Fibroblast of lung (primary cell): ENCODE measurements at regions not wholly inside any gene's neighbourhood (a gene's known extent, or its start where the extent isn't known, plus 50 kb on each side); places are given as distances from the start of the nearest gene placed in this dataset.

Experiments
- DNase-seq, 2 donors: peaks; one replicate each; pipeline versions ENCODE4 v3.0.0 to v3.0.0-alpha.2; 2010; ENCODE audit warnings: low read depth in 2 of 2
- H2AFZ ChIP-seq: 2 replicates; pipeline ENCODE4 v1.5.1; 2012; ENCODE audit warnings: low read length, control low read depth, inconsistent platforms
- H3K27ac ChIP-seq: 2 replicates; pipeline ENCODE4 v1.5.1; 2011; ENCODE audit warnings: low read length, control low read depth; ENCODE audit not compliant: insufficient read depth
- H3K27me3 ChIP-seq: 2 replicates; pipeline ENCODE4 v1.5.1; 2011; ENCODE audit warnings: mild to moderate bottlenecking, low read length; ENCODE audit not compliant: control insufficient read depth, insufficient read depth
- H3K36me3 ChIP-seq: 2 replicates; pipeline ENCODE4 v1.5.1; 2011; ENCODE audit warnings: low read length; ENCODE audit not compliant: control insufficient read depth, insufficient read depth
- H3K4me1 ChIP-seq: 2 replicates; pipeline ENCODE4 v1.5.1; 2011; ENCODE audit warnings: low read length; ENCODE audit not compliant: control insufficient read depth, insufficient read depth; ENCODE audit errors: extremely low read depth
- H3K4me2 ChIP-seq: 2 replicates; pipeline ENCODE4 v1.5.1; 2011; ENCODE audit warnings: low read length, control low read depth; ENCODE audit not compliant: insufficient read depth; ENCODE audit errors: extremely low read depth
- H3K4me3 ChIP-seq, 4 experiments: fragments of 200-600 bp in 1 of 4; sonication (generic) in 1 of 4; replicated peaks in 1 of 4; 2 replicates each; pipeline ENCODE4 v1.5.1; 2011 to 2016; ENCODE audit warnings: low read length in 4 of 4, low read depth in 3 of 4, mild to moderate bottlenecking in 3 of 4, control low read depth in 2 of 4, inconsistent platforms in 1 of 4, mixed read lengths in 1 of 4; ENCODE audit not compliant: insufficient read depth in 1 of 4; ENCODE audit errors: control extremely low read depth in 1 of 4
- H3K79me2 ChIP-seq: 2 replicates; pipeline ENCODE4 v1.5.1; 2012; ENCODE audit warnings: mild to moderate bottlenecking, low read length, inconsistent platforms; ENCODE audit not compliant: control insufficient read depth, insufficient read depth
- H3K9ac ChIP-seq: 2 replicates; pipeline ENCODE4 v1.5.1; 2011; ENCODE audit warnings: mild to moderate bottlenecking, low read length, control low read depth; ENCODE audit not compliant: insufficient read depth
- H3K9me3 ChIP-seq: 2 replicates; pipeline ENCODE4 v1.5.1; 2012; ENCODE audit warnings: low read depth, low read length; ENCODE audit not compliant: control insufficient read depth, insufficient read depth
- H4K20me1 ChIP-seq: 2 replicates; pipeline ENCODE4 v1.5.1; 2011; ENCODE audit warnings: low read length; ENCODE audit not compliant: control insufficient read depth, insufficient read depth; ENCODE audit errors: extremely low read depth
- CTCF ChIP-seq, 2 donors: IDR thresholded peaks in 1 of 2; conservative IDR thresholded peaks in 1 of 2; 1 replicate in 1 of 2; 2 replicates in 1 of 2; pipeline ENCODE4 v1.5.1; 2011 to 2012; ENCODE audit warnings: low read length in 2 of 2, control low read depth in 1 of 2, inconsistent platforms in 1 of 2, low read depth in 1 of 2, mild to moderate bottlenecking in 1 of 2
- EZH2 ChIP-seq: IDR thresholded peaks from 2 replicates; pipeline ENCODE4 v1.5.1; 2012; ENCODE audit warnings: low read length, control low read depth, mild to moderate bottlenecking; ENCODE audit errors: missing control alignments

GRCh38 chr4:55014876-55015275, 110.5 kb downstream of the KDR start:
- H3K79me2 ChIP-seq: no peaks in the 10 kb centered on the region
- H3K4me2 ChIP-seq: no peak overlapping the region
- H2AFZ ChIP-seq: no peak overlapping the region
- H3K27me3 ChIP-seq: no peaks in the 10 kb centered on the region
- DNase-seq: no peak
- no peaks in the 10 kb centered on the region for H3K9me3 ChIP-seq
- no peaks in the 10 kb centered on the region for H4K20me1 ChIP-seq
- H3K36me3 ChIP-seq: no peaks in the 10 kb centered on the region
- no peaks in the 10 kb centered on the region for H3K4me1 ChIP-seq
- H3K9ac ChIP-seq: no peak overlapping the region
- no peak overlapping the region for H3K4me3 ChIP-seq
- H3K27ac ChIP-seq: no peak overlapping the region
- TF ChIP-seq EZH2 (no peak), CTCF (conservative IDR thresholded peaks at IDR 0.05 in 1 of 2, IDR thresholded peaks at IDR 0.05 in 1 of 2; ENCODE audit: low read depth in 1 of 2, low read length in 2 of 2) (no peak)

DNA sequence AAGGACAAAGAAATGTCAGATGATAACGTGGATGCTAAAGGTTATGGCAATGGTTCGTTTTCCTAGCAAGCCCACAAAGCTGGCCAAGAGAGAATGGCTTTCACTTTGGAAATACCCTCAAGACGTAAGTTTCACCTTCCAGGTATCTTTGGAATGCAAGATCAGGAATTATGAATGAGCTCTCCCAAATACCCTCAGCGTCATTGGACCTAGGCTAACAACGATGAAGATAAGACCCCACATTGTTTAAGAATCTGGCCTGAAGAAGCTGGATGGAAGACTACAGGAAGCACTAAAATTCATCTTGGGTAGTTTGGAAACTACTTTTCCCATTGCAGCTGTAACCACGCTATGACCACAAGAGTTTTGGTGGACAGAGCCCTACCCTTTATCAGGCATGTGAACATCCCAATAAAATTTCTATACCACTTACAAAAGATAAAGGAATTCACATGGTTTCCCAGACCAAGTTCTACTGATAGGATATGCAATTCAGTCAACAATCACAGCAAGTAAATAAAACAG, 111.9 kb downstream of the KDR start:
- DNase-seq: peak in 1 of 2 donors; percentile 21
- no peak overlapping the region for H3K27ac ChIP-seq
- H2AFZ ChIP-seq: no peak overlapping the region
- H3K4me2 ChIP-seq: no peak overlapping the region
- no peaks in the 10 kb centered on the region for H3K79me2 ChIP-seq
- H3K27me3 ChIP-seq: no peaks in the 10 kb centered on the region
- H3K4me3 ChIP-seq: no peak overlapping the region
- H3K9me3 ChIP-seq: no peaks in the 10 kb centered on the region
- TF ChIP-seq EZH2: no peak
- TF ChIP-seq CTCF (conservative IDR thresholded peaks at IDR 0.05 in 1 of 2, IDR thresholded peaks at IDR 0.05 in 1 of 2; ENCODE audit: low read depth in 1 of 2, low read length in 2 of 2): no peak
- no peaks in the 10 kb centered on the region for H4K20me1 ChIP-seq
- no peaks in the 10 kb centered on the region for H3K4me1 ChIP-seq
- H3K36me3 ChIP-seq: no peaks in the 10 kb centered on the region
- H3K9ac ChIP-seq: no peak overlapping the region

DNA sequence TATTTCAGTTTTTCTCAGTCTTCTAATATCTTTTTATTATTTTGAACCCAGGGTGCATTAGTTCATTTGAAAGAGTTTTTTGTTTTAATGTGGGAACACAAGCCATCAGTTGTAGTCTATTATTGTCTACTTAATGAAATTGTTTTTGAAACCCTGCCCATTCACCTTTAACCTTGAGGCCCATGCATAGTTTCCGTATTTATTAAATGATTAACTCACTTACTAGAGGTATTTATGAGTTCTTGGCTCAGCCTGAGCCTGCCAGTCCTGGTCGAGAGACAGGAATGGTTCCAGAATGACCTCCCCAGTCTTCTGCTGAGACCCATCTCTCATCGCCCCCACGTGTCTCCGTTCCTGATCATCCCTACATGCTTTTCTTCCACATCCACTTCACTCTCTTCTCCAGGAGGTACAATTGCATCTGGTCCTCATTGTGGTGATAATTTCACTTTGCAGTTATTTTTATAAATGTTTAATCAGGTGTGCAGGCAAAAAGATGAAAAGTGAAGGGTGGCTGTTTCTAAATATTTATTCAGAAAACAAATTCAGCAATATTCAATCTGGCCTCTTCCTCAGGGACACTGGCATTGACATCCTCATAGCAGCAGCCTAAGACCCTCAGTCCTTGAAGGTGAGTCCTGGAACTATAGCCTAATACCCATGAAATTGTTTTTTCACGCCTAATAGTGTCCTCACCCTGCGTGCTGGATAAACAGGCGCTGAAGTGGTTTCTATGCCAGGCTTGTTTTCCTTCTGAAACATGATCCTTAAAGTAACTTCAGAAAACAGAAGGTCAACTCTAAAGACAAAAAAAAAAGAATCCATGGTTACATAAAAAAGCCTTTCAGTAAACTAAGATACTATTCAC, 112.8 kb downstream of the KDR start:
- Histone ChIP-seq H3K79me2 (no peaks in the 10 kb centered on the region), H3K4me1 (no peaks in the 10 kb centered on the region), H3K4me2 (no peak overlapping the region), H3K4me3 (no peak overlapping the region), H4K20me1 (no peaks in the 10 kb centered on the region), H3K9ac (no peak overlapping the region), H3K27ac (no peak overlapping the region), H3K36me3 (no peaks in the 10 kb centered on the region), H3K27me3 (no peaks in the 10 kb centered on the region), H2AFZ (no peak overlapping the region), H3K9me3 (no peaks in the 10 kb centered on the region)
- TF ChIP-seq CTCF (conservative IDR thresholded peaks at IDR 0.05 in 1 of 2, IDR thresholded peaks at IDR 0.05 in 1 of 2; ENCODE audit: low read depth in 1 of 2, low read length in 2 of 2) (no peak), EZH2 (no peak)
- no peak for DNase-seq
